GM12872 (cell line): ENCODE measurements at regions not wholly inside any gene's neighbourhood (a gene's known extent, or its start where the extent isn't known, plus 50 kb on each side); places are given as distances from the start of the nearest gene placed in this dataset.

Experiments used
- TF ChIP-seq, protein P1 (sequence below): IDR thresholded peaks from 3 replicates; pipeline ENCODE4 v1.5.1; 2011; ENCODE audit warnings: low read depth, mild to moderate bottlenecking, low read length, moderate library complexity; ENCODE audit not compliant: insufficient read depth

DNA sequence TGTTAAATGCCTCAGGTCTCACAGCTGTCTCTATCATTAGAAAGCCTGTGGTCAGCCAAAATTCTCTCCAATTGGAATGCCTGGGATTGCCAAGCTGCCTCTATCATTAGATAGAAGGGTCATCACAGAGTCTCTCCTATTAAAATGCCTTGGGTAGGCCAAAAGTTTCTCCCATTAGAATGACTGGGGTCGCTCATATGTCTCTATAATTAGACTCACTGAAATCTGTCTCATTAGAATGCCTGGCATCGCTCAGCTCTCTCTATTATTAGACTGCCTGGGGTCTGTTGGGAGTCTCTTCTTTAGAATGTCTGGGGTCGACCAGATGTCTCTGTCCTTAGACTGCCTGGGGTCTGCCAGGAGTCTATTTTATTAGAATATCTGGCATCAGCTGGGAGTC lies 2265.1 kb downstream of the TP53TG3F start:
- TF ChIP-seq, protein P1, sequence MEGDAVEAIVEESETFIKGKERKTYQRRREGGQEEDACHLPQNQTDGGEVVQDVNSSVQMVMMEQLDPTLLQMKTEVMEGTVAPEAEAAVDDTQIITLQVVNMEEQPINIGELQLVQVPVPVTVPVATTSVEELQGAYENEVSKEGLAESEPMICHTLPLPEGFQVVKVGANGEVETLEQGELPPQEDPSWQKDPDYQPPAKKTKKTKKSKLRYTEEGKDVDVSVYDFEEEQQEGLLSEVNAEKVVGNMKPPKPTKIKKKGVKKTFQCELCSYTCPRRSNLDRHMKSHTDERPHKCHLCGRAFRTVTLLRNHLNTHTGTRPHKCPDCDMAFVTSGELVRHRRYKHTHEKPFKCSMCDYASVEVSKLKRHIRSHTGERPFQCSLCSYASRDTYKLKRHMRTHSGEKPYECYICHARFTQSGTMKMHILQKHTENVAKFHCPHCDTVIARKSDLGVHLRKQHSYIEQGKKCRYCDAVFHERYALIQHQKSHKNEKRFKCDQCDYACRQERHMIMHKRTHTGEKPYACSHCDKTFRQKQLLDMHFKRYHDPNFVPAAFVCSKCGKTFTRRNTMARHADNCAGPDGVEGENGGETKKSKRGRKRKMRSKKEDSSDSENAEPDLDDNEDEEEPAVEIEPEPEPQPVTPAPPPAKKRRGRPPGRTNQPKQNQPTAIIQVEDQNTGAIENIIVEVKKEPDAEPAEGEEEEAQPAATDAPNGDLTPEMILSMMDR: no peak

DNA sequence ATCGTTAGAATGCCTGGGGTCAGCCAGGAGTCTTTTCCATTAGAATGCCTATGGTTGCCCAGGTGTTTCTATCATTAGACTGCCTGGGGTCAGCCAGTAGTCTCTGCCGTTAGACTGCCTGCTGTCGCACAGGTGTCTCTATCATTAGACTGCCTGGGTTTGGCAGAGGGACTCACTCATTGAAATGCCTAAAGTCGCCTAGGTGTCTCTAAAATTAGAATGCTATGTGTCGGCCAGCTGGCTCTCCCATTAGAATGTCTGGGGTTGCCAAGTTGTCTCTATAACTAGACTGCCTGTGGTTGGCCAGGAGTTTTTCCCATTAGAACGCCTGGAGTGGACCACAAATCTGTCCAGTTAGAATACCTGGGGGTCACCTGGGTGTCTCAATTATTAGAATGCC lies 2266.5 kb downstream of the TP53TG3F start:
- TF ChIP-seq, protein P1: no peak

DNA sequence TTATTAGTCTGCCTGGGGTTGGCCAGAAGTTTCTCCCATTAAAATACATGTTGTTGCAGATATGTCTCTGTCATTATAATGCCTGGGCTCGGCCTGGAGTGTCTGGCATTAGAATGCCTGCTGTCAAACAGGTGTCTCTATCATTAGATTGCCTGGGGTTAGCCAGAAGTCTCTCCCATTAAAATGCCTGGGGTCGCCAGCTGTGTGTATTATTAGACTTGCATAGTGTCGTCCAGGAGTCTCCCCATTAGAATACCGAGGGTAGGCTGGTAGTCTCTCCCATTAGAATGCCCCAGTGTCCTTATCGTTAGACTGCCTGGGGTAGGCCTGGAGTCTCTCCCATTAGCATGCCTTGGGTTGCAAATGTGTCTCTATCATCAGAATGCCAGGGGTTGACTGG lies 2270.8 kb downstream of the TP53TG3F start:
- TF ChIP-seq, protein P1: no peak

DNA sequence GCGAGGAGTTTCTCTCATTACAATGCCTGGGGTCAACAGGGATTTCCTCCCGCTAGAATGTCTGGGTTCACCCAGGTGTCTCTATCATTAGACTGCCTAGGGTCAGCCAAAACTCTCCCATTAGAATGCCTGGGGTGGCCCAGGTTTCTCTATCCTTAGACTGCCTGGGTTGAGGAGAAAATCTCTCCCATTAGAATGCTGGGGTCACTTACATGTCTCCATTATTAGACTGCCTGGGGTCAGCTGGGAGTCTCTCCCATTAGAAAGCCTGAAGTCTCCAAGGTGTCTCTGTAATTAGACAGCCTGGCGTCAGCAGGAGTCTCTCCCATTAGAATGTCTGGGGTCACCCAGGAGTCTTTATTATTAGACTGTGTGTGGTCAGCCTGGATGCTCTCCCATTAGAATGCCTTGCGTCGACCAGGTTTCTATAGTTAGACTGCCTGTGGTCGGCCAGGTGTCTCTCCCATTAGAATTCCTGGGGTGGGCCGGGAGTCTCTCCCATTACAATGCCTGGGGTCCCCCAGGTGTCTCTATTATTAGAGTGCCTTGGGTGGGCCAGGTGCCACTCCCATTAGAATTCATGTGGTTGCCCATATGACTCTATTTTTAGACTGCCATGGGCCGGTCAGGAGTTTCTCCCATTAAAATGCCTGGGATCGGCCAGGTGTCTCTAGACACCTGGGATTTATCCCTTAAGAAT lies 2272.1 kb downstream of the TP53TG3F start:
- TF ChIP-seq, protein P1: no peak

DNA sequence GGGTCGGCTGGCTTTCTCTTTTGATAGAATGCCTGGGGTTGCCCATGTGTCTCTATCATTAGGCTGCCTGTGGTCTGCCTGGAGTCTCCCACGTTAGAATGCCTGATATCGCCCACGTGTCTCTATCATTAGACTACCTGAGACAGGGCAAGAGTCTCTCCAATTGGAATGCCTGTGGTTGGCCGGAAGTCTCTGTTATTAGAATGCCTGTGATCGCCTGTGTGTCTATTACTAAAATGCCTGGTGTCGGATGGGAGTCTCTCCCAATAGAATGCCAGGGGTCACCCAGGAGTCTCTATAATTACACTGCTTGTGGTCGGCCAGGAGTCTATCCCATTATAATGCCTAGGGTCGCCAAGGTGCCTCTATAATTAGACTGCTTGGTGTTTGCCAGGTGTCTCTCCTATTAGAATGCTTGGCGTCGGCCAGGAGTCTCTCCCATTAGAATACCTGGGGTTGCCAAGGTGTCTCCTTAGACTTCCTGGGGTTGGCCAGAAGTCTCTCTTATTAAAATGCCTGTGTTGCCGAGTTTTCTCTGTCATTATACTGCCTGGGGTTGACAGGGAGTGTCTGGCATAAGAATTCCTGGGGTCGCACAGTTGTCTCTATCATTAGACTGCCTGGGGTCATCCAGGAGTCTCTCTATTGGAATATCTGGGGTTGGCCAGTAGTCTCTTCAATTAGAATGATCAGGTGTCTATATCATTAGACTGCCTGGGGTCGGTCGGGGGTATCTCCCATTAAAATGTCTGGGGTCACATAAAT lies 2272.8 kb downstream of the TP53TG3F start:
- TF ChIP-seq, protein P1: no peak

DNA sequence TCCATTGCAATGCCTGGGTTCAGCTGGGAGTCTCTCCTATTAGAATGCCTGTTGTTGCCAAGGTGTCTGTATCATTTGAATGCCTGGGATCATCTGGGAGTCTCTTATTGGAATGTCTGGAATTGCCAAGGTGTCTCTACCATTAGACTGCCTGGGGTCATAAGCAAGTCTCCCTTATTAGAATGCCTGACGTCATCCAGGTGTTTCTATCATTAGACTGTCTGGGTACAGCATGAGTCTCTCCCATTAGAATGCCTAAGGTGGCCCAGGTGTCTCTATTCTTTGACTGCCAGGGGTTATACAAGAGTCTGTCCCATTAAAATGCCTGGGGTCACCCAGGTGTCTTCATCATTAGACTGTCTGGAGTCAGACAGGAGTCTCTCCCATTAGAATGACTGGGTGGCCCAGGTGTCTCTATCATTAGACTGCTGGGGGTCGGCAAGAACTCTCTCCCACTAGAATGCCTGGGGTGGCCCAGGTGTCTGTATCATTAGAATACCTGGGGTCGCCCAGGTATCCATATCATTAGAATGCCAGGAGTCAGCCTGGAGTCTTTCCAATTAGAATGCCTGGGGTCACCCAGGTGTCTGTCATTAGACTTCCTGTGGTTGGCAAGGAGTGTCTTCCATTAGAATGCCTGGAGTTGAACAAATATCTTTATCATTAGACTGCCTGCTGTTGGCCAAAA lies 2274.0 kb downstream of the TP53TG3F start:
- TF ChIP-seq, protein P1: no peak

DNA sequence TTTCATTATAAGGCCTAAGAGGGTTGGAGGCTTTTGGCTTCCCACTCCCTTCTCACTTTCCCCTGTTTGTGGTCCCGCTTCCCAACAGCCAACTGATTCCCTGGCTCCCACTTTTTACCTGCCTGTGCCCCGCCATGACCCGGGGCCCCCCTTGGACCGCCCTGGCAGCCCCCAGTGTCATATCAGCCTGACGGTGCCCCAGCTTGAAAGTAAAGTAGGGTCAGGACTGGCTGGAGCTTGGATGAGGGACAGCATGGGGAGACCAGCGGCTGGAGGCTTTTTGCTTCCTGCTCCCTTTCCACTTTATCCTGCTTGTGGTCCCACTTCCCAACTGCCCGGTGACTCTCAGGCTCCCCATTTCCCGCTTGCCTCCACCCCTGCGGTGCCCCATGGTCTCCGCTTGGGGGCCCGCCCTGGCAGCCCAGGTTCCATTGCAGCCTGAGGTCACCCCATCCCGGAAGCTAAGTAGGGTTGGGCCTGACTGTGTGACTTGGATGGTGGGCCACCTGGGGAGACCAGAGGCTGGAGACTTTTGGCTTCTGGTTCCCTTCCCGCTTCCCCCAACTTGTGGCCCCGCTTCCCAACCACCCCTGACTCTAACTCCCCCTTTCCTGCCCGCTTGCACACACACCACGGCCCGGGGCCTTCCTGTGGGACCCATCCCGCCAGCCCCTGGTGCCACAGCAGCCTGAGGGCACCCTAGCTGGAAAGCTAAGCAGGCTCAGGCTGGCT lies 2274.7 kb downstream of the TP53TG3F start:
- TF ChIP-seq, protein P1: no peak
